Transverse colon (tissue), 4 donors: ENCODE measurements at regions not wholly inside any gene's neighbourhood (a gene's known extent, or its start where the extent isn't known, plus 50 kb on each side); places are given as distances from the start of the nearest gene placed in this dataset.

Experiments used
- DNase-seq: peaks from one replicate; pipeline ENCODE4 v3.0.0-alpha.2; 2019
- H3K27ac ChIP-seq, 4 donors: fragments of 200-600 bp; sonication (generic); 2 replicates each; pipeline ENCODE4 v1.5.1; 2016 to 2018; ENCODE audit warnings: inconsistent platforms in 4 of 4
- H3K27me3 ChIP-seq: fragments of 200-600 bp; sonication (generic); 2 replicates; pipeline ENCODE4 v1.5.1; 2017; ENCODE audit warnings: inconsistent platforms
- H3K36me3 ChIP-seq, 4 donors: fragments of 200-600 bp; sonication (generic); 2 replicates each; pipeline ENCODE4 v1.5.1; 2017 to 2019; ENCODE audit warnings: inconsistent platforms in 4 of 4
- H3K4me1 ChIP-seq, 4 donors: fragments of 200-600 bp; sonication (generic); 2 replicates each; pipeline ENCODE4 v1.5.1; 2017 to 2020; ENCODE audit warnings: inconsistent platforms in 4 of 4
- H3K4me3 ChIP-seq, 4 donors: fragments of 200-600 bp; sonication (generic); 1 replicate in 1 of 4; 2 replicates in 3 of 4; pipeline versions ENCODE4 v1.5.1 to v1.6.1; 2017 to 2019; ENCODE audit warnings: inconsistent platforms in 4 of 4
- H3K9me3 ChIP-seq, 2 donors: fragments of 200-600 bp; sonication (generic); 2 replicates each; pipeline ENCODE4 v1.5.1; 2017 to 2019; ENCODE audit warnings: inconsistent platforms in 2 of 2
- EP300 ChIP-seq: sonication (generic); formaldehyde crosslinking; IDR thresholded peaks from one replicate; pipeline ENCODE4 v1.6.1; 2017; ENCODE audit warnings: antibody characterized with exemption, low read depth
- POLR2A ChIP-seq: fragments of 450-650 bp; IDR thresholded peaks from one replicate; pipeline ENCODE4 v1.6.1; 2016; ENCODE audit warnings: antibody characterized with exemption, mild to moderate bottlenecking, moderate library complexity
- POLR2AphosphoS5 ChIP-seq, 3 donors: sonication (generic); formaldehyde crosslinking; IDR thresholded peaks; one replicate each; pipeline ENCODE4 v1.6.1; 2016; ENCODE audit warnings: antibody characterized with exemption in 3 of 3
- WGBS, 2 donors: methylation state at CpG; one replicate each; pipeline ENCODE4 v1.1.5; 2018; ENCODE audit warnings: low coverage in 1 of 2; 5-methylcytosine and 5-hydroxymethylcytosine counted together
- in situ Hi-C, 4 donors: fragments of 200-750 bp; cut with MboI; loops; one replicate each; pipeline versions ENCODE4 v1.15.0 to v1.15.1; 2017; ENCODE audit warnings: low sequenced_read_pairs in 3 of 4, low pct_ligation_motif_present in 1 of 4, low pct_unique_long_range_greater_than_20kb in 1 of 4
- intact Hi-C: fragments of 100-400 bp; cut with DNase I; formaldehyde crosslinking; loops from one replicate; pipeline ENCODE4 v1.15.1; 2023; ENCODE audit warnings: low total_unique reads
- TF ChIP-seq, protein P1 (sequence below), 5 experiments: fragments of 200-600 bp in 3 of 5; fragments of 450-650 bp in 2 of 5; sonication (generic) in 3 of 5; IDR thresholded peaks; 1 replicate in 2 of 5; 2 replicates in 3 of 5; pipeline ENCODE4 v1.5.1; 2016 to 2017; ENCODE audit warnings: antibody characterized with exemption in 5 of 5, inconsistent platforms in 3 of 5, mild to moderate bottlenecking in 2 of 5, moderate library complexity in 1 of 5

DNA sequence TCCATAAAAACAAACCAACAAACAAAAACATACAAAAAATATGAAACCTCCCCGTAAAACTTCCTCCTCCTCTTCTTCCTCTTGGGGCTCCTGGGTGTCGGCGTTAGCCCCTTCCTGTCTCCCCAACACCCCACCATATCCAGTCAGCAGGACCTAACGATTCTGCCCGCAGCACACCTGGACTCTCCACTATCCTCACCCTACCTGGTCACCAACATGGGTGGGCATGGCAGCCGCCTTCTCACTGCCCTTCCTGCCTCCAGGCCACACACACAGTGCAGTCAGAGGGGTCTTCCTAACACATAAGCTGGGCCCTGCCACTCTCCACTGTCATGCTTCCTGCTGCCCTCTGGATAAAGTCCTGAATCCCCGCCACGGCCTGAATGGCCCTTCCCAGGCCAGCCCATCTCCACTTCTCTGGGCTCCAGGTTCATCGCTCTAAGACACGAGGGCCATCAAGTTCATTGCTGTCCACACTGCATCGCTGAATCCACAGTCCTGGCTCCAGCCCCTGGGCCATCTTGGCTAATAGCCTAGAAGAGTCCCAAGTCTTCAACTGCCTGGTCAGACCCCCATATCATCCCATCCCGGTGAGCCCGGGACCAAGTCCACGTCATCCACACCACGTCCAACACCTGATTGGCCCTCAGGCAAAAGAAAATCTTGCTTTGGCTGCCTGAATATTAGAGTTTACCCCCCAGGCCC is 76.2 kb downstream of the IGLL1 start:
- Histone ChIP-seq H3K4me3 (no peak overlapping the region), H3K4me1 (no peaks in the 10 kb centered on the region), H3K9me3 (no peaks in the 10 kb centered on the region), H3K27ac (no peak overlapping the region), H3K36me3 (no peaks in the 10 kb centered on the region), H3K27me3 (no peaks in the 10 kb centered on the region)
- intact Hi-C loops (no loop called here), in situ Hi-C loops (no loop called here)
- TF ChIP-seq POLR2AphosphoS5 (IDR thresholded peaks at IDR 0.05) (no peak), EP300 (no peak), POLR2A (no peak)
- TF ChIP-seq, protein P1, sequence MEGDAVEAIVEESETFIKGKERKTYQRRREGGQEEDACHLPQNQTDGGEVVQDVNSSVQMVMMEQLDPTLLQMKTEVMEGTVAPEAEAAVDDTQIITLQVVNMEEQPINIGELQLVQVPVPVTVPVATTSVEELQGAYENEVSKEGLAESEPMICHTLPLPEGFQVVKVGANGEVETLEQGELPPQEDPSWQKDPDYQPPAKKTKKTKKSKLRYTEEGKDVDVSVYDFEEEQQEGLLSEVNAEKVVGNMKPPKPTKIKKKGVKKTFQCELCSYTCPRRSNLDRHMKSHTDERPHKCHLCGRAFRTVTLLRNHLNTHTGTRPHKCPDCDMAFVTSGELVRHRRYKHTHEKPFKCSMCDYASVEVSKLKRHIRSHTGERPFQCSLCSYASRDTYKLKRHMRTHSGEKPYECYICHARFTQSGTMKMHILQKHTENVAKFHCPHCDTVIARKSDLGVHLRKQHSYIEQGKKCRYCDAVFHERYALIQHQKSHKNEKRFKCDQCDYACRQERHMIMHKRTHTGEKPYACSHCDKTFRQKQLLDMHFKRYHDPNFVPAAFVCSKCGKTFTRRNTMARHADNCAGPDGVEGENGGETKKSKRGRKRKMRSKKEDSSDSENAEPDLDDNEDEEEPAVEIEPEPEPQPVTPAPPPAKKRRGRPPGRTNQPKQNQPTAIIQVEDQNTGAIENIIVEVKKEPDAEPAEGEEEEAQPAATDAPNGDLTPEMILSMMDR (IDR thresholded peaks at IDR 0.05) = no peak
- 88 to 100% methylated on average over 1 to 15 of the region's 15 CpGs for WGBS, 2 donors
- DNase-seq = no peak

DNA sequence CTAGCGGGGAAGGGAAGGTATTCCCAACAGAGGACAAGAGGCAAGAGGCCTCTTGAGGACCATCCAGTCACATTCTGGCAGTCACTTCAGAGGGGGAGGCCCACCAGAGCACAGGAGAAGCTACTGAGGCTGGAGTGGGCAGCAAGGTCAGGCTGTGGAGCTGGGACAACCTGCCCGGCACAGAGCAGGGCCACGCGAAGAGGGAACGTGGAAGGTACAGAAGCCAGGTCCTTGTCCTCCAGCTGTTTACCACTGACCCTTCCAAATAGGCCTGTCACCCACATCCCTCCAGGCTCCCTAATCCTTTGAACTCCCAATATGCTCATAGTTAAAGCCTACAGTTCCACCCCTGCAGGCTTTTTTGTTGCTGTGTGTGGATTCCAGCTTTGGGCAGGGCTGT is 76.9 kb downstream of the IGLL1 start:
- H3K4me1 ChIP-seq = no peaks in the 10 kb centered on the region
- H3K4me3 ChIP-seq = no peak overlapping the region
- no peaks in the 10 kb centered on the region for H3K36me3 ChIP-seq
- intact Hi-C loops = no loop called here
- in situ Hi-C loops = no loop called here
- 95% methylated on average over 5 of the region's 5 CpGs; no CpG with 5 or more reads in 1 of the 2 donors for WGBS, 2 donors
- H3K27ac ChIP-seq = no peak overlapping the region
- H3K9me3 ChIP-seq = no peaks in the 10 kb centered on the region
- no peak for DNase-seq
- TF ChIP-seq, protein P1 (IDR thresholded peaks at IDR 0.05) = no peak
- TF ChIP-seq POLR2A = no peak
- no peak for TF ChIP-seq EP300
- no peak for TF ChIP-seq POLR2AphosphoS5 (IDR thresholded peaks at IDR 0.05)
- no peaks in the 10 kb centered on the region for H3K27me3 ChIP-seq

DNA sequence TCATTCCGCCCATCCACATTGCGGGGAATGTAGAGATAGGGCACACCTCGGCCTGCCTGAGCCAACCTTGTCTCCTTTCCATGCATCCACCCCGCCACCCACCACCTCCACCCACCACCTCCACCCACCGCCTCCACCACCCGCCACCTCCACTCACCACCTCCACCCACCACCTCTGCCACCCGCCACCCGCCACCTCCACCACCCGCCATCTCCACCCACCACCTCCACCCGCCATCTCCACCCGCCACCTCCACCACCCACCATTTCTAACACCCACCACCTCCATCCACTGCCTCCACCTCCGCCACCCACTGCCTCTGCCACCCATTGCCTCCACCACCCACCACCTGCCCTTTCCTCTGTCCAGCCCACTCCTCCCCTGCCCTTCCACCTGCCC is 78.4 kb downstream of the IGLL1 start:
- Histone ChIP-seq H3K27ac (no peak overlapping the region), H3K4me3 (no peak overlapping the region), H3K9me3 (no peaks in the 10 kb centered on the region), H3K4me1 (no peaks in the 10 kb centered on the region), H3K36me3 (no peaks in the 10 kb centered on the region), H3K27me3 (no peaks in the 10 kb centered on the region)
- no peak for DNase-seq
- in situ Hi-C loops (no loop called here), intact Hi-C loops (no loop called here)
- no peak for TF ChIP-seq EP300
- TF ChIP-seq POLR2A = no peak
- TF ChIP-seq, protein P1 (IDR thresholded peaks at IDR 0.05) = no peak
- no peak for TF ChIP-seq POLR2AphosphoS5 (IDR thresholded peaks at IDR 0.05)
- WGBS, 2 donors = 90% methylated on average over 12 of the region's 12 CpGs; no CpG with 5 or more reads in 1 of the 2 donors

DNA sequence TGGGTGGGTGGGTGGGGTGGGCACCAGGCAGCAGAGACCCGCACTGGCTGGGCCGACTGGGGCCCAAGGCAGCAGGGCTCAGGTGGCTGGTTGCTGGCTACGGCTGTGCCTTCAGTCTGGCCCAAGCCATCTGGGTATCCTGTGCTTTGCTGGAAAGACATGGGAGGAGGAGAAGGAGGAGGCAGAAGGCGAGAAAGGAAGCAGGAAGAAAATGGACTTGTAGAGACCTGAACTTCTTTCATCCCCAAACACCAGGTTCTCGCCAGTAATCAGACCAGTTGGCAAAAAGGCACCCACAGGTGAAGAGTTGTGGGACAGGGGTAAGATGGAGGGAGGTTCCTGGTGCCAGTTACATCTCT is 78.8 kb downstream of the IGLL1 start:
- intact Hi-C loops = no loop called here
- in situ Hi-C loops = no loop called here
- Histone ChIP-seq H3K27me3 (no peaks in the 10 kb centered on the region), H3K4me3 (no peak overlapping the region), H3K9me3 (no peaks in the 10 kb centered on the region), H3K27ac (no peak overlapping the region), H3K4me1 (no peaks in the 10 kb centered on the region), H3K36me3 (no peaks in the 10 kb centered on the region)
- no peak for DNase-seq
- TF ChIP-seq POLR2AphosphoS5 (IDR thresholded peaks at IDR 0.05) (no peak), EP300 (no peak), POLR2A (no peak)
- TF ChIP-seq, protein P1 (IDR thresholded peaks at IDR 0.05) = no peak
- 84 to 100% methylated on average over 1 to 5 of the region's 5 CpGs for whole genome bisulfite sequencing, 2 donors
